ENCODE measurements at regions not wholly inside any gene's neighbourhood (a gene's known extent, or its start where the extent isn't known, plus 50 kb on each side); places are given as distances from the start of the nearest gene placed in this dataset.
"Not testable (repeated sequence)": the region's sequence is repeated elsewhere in the genome, so short reads cannot be mapped to it uniquely, and the experiment has no call there.

GRCh38 chr20:30387823-30388222 lies 869.6 kb upstream of the DEFB115 start:
- TF ChIP-seq, protein P1, sequence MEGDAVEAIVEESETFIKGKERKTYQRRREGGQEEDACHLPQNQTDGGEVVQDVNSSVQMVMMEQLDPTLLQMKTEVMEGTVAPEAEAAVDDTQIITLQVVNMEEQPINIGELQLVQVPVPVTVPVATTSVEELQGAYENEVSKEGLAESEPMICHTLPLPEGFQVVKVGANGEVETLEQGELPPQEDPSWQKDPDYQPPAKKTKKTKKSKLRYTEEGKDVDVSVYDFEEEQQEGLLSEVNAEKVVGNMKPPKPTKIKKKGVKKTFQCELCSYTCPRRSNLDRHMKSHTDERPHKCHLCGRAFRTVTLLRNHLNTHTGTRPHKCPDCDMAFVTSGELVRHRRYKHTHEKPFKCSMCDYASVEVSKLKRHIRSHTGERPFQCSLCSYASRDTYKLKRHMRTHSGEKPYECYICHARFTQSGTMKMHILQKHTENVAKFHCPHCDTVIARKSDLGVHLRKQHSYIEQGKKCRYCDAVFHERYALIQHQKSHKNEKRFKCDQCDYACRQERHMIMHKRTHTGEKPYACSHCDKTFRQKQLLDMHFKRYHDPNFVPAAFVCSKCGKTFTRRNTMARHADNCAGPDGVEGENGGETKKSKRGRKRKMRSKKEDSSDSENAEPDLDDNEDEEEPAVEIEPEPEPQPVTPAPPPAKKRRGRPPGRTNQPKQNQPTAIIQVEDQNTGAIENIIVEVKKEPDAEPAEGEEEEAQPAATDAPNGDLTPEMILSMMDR (IDR thresholded peaks at IDR 0.05): not testable (repeated sequence)
- TF ChIP-seq POLR2A (IDR thresholded peaks at IDR 0.05): not testable (repeated sequence)

Data from lower leg skin (tissue), 3 donors.